G401 (cell line): ENCODE measurements at regions not wholly inside any gene's neighbourhood (a gene's known extent, or its start where the extent isn't known, plus 50 kb on each side); places are given as distances from the start of the nearest gene placed in this dataset.
"Not testable (repeated sequence)": the region's sequence is repeated elsewhere in the genome, so short reads cannot be mapped to it uniquely, and the experiment has no call there.

ENCODE experiments used
- DNase-seq: peaks from one replicate; pipeline ENCODE4 v3.0.0-alpha.2; 2015; ENCODE audit warnings: low spot score
- in situ Hi-C: cut with HindIII; loops from 2 replicates; pipeline ENCODE4 v1.10.0; 2016; ENCODE audit warnings: low sequenced_read_pairs, mixed read lengths

GRCh38 chr6:137402143-137402680 lies 92.0 kb downstream of the OLIG3 start:
- in situ Hi-C loops: no loop called here
- no peak for DNase-seq

- DNase-seq: no peak
- in situ Hi-C loops: no loop called here
Measured at GRCh38 chr6:137401088-137401487, 93.1 kb downstream of the OLIG3 start.

- DNase-seq: no peak
- in situ Hi-C loops: no loop called here
Measured at GRCh38 chr6:137399881-137400443, 94.2 kb downstream of the OLIG3 start.

- no peak for DNase-seq
- in situ Hi-C loops: no loop called here
Measured at GRCh38 chr6:137395316-137395715, 98.9 kb downstream of the OLIG3 start.

GRCh38 chr6:137391061-137391814 lies 103.0 kb downstream of the OLIG3 start:
- DNase-seq: no peak
- in situ Hi-C loops: no loop called here

GRCh38 chr6:137390334-137390733 lies 103.9 kb downstream of the OLIG3 start:
- in situ Hi-C loops: no loop called here
- no peak for DNase-seq

- in situ Hi-C loops: no loop called here
- no peak for DNase-seq
Measured at GRCh38 chr6:137389150-137389704, 105.0 kb downstream of the OLIG3 start.

- in situ Hi-C loops: no loop called here
Measured at GRCh38 chr6:137387096-137387764, 107.0 kb downstream of the OLIG3 start.

GRCh38 chr6:137383287-137383686 lies 110.9 kb downstream of the OLIG3 start:
- DNase-seq, in situ Hi-C loops: not testable (repeated sequence)

More at GRCh38 chr6:137387096-137387764, 107.0 kb downstream of the OLIG3 start:
- DNase-seq: no peak

GRCh38 chr6:137378090-137378369 lies 116.2 kb downstream of the OLIG3 start:
- in situ Hi-C loops: no loop called here
- no peak for DNase-seq

- in situ Hi-C loops: no loop called here
- DNase-seq: no peak
Measured at GRCh38 chr6:137373296-137373695, 120.9 kb downstream of the OLIG3 start.

GRCh38 chr6:137372532-137372931 lies 121.7 kb downstream of the OLIG3 start:
- in situ Hi-C loops: no loop called here
- no peak for DNase-seq

- DNase-seq: no peak
- in situ Hi-C loops: no loop called here
Measured at GRCh38 chr6:137371634-137372016, 122.6 kb downstream of the OLIG3 start.

- no peak for DNase-seq
- in situ Hi-C loops: no loop called here
Measured at GRCh38 chr6:137370871-137371633, 123.1 kb downstream of the OLIG3 start.

- in situ Hi-C loops: no loop called here
Measured at GRCh38 chr6:137369136-137369535, 125.1 kb downstream of the OLIG3 start.

GRCh38 chr6:137365707-137366437 lies 128.3 kb downstream of the OLIG3 start:
- in situ Hi-C loops: no loop called here
- DNase-seq: no peak

More at GRCh38 chr6:137369136-137369535, 125.1 kb downstream of the OLIG3 start:
- no peak for DNase-seq

- no peak for DNase-seq
- in situ Hi-C loops: no loop called here
Measured at GRCh38 chr6:137363805-137364138, 130.4 kb downstream of the OLIG3 start.

- no peak for DNase-seq
- in situ Hi-C loops: no loop called here
Measured at GRCh38 chr6:137362878-137363804, 131.1 kb downstream of the OLIG3 start.
